DND-41 (cell line): ENCODE measurements at regions not wholly inside any gene's neighbourhood (a gene's known extent, or its start where the extent isn't known, plus 50 kb on each side); places are given as distances from the start of the nearest gene placed in this dataset.

Source experiments
- ATAC-seq: fragments of 200-7000 bp; cut with Tn5 transposase; 3 replicates; pipeline ENCODE4 v1.9.1; 2021; ENCODE audit warnings: low read depth; ENCODE audit not compliant: insufficient read depth
- DNase-seq: peaks from one replicate; pipeline ENCODE4 v3.0.0-alpha.2; 2020
- H2AFZ ChIP-seq: 2 replicates; pipeline ENCODE4 v1.6.0; 2012; ENCODE audit warnings: low read depth, low read length
- H3K27ac ChIP-seq: 2 replicates; pipeline ENCODE4 v1.5.1; 2012; ENCODE audit warnings: low read length, inconsistent platforms
- H3K27me3 ChIP-seq: fragments of 200-600 bp; sonication (generic); 2 replicates; pipeline ENCODE4 v1.6.0; 2012; ENCODE audit warnings: low read length, mild to moderate bottlenecking, inconsistent platforms; ENCODE audit not compliant: insufficient read depth, poor library complexity
- H3K36me3 ChIP-seq: 2 replicates; pipeline ENCODE4 v1.5.1; 2012; ENCODE audit warnings: low read length, inconsistent platforms; ENCODE audit not compliant: insufficient read depth
- H3K4me1 ChIP-seq: 2 replicates; pipeline ENCODE4 v1.5.1; 2012; ENCODE audit warnings: mild to moderate bottlenecking, low read length; ENCODE audit not compliant: insufficient read depth
- H3K4me2 ChIP-seq: 2 replicates; pipeline ENCODE4 v1.6.0; 2012; ENCODE audit warnings: mild to moderate bottlenecking, moderate library complexity, low read length, inconsistent platforms; ENCODE audit not compliant: insufficient read depth
- H3K4me3 ChIP-seq, 2 experiments: fragments of 200-600 bp in 1 of 2; shearing (Covaris generic) in 1 of 2; 2 replicates each; pipeline ENCODE4 v1.5.1; 2012 to 2016; ENCODE audit warnings: inconsistent platforms in 2 of 2, low read length in 2 of 2, mild to moderate bottlenecking in 2 of 2, low read depth in 1 of 2, moderate library complexity in 1 of 2
- H3K79me2 ChIP-seq: 2 replicates; pipeline ENCODE4 v1.6.0; 2012; ENCODE audit warnings: low read length, inconsistent platforms; ENCODE audit not compliant: insufficient read depth
- H3K9ac ChIP-seq: 2 replicates; pipeline ENCODE4 v1.6.0; 2012; ENCODE audit warnings: low read depth, mild to moderate bottlenecking, inconsistent platforms, low read length, moderate library complexity
- H3K9me3 ChIP-seq: 2 replicates; pipeline ENCODE4 v1.5.1; 2012; ENCODE audit warnings: low read length, moderate library complexity, mild to moderate bottlenecking, inconsistent platforms; ENCODE audit not compliant: insufficient read depth, severe bottlenecking
- H4K20me1 ChIP-seq: 2 replicates; pipeline ENCODE4 v1.6.0; 2012; ENCODE audit warnings: low read length; ENCODE audit not compliant: insufficient read depth
- EZH2 ChIP-seq: IDR thresholded peaks from 3 replicates; pipeline ENCODE4 v1.6.1; 2012; ENCODE audit warnings: borderline replicate concordance, low read depth, mild to moderate bottlenecking, moderate library complexity, low read length, inconsistent platforms; ENCODE audit not compliant: severe bottlenecking
- TF ChIP-seq, protein P1 (sequence below): IDR thresholded peaks from 2 replicates; pipeline ENCODE4 v1.5.1; 2012; ENCODE audit warnings: borderline replicate concordance, low read length, moderate library complexity, mild to moderate bottlenecking; ENCODE audit not compliant: poor library complexity, severe bottlenecking; ENCODE audit errors: extremely low read depth

DNA sequence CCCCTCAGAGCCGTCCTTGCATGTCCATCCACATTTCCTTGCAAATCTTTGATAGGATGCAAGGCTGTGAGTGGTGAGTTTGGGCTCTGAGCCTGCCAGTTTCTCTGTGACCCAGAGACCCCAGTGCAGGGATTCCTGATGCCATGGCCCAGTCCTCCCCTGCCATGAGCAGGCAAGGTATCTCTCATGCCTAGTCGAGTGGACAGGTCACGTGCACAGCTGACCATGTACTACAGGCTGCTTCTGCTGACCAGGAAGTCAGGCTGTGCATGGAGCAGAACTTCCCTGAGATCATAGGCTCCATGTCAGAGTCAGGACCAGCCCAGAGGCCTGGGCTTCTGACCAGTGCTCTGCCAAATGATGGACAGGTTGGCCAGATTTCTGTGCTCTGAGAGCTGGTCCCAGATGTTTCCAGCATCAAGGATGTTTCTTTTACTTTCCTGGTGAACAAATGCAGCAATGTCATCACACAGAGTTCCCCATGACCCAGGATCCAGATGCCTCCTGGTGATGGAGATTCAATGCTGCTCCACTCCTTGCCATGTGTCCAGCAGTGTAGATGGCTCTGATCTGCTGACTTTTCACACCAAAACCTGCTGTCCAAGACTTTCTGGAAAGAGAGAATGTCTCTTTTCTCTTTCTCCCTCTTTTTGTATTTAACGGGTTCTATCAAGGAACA, 321.6 kb upstream of the HS6ST1 start:
- no peak overlapping the region for H2AFZ ChIP-seq
- H3K79me2 ChIP-seq, result no peaks in the 10 kb centered on the region
- H3K4me2 ChIP-seq, result no peak overlapping the region
- no peak for DNase-seq
- no peaks in the 10 kb centered on the region for H3K9me3 ChIP-seq
- TF ChIP-seq, protein P1, sequence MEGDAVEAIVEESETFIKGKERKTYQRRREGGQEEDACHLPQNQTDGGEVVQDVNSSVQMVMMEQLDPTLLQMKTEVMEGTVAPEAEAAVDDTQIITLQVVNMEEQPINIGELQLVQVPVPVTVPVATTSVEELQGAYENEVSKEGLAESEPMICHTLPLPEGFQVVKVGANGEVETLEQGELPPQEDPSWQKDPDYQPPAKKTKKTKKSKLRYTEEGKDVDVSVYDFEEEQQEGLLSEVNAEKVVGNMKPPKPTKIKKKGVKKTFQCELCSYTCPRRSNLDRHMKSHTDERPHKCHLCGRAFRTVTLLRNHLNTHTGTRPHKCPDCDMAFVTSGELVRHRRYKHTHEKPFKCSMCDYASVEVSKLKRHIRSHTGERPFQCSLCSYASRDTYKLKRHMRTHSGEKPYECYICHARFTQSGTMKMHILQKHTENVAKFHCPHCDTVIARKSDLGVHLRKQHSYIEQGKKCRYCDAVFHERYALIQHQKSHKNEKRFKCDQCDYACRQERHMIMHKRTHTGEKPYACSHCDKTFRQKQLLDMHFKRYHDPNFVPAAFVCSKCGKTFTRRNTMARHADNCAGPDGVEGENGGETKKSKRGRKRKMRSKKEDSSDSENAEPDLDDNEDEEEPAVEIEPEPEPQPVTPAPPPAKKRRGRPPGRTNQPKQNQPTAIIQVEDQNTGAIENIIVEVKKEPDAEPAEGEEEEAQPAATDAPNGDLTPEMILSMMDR, result no peak
- no peak for TF ChIP-seq EZH2
- no peak overlapping the region; the same call in 1 of the 2 replicates for H3K27ac ChIP-seq
- H3K27me3 ChIP-seq, result no peaks in the 10 kb centered on the region
- no peak overlapping the region for H3K9ac ChIP-seq
- H3K4me1 ChIP-seq, result peaks cover 8% of the 10 kb centered on the region; the same call in 1 of the 2 replicates
- no peak for ATAC-seq
- no peak overlapping the region for H3K4me3 ChIP-seq
- no peaks in the 10 kb centered on the region for H3K36me3 ChIP-seq
- no peaks in the 10 kb centered on the region for H4K20me1 ChIP-seq

DNA sequence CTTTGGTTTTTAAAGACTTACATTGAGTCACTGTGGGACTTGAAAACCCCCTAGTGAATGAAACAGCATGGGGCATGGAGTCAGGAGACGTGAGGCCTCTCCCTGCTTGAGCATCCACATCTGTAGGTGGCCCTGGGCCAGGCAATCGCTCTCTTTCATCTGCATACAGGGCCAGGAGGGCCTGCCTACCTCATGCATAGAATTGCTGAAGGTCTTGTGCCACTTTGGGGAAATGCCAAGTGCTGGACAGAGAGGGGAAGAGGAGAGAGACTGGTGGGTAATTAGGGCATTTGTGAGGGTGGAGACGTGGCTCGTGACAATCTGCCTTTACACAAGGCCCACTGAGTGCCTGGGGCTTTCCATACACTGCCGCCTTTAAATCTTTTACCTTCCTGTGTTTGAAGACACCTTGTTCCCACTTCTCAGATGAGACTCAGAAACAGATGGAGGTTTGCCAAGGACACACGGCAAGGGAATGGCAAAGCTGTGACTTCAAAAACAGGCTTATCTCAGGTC, 322.2 kb upstream of the HS6ST1 start:
- H3K4me3 ChIP-seq, result no peak overlapping the region
- H3K27me3 ChIP-seq, result no peaks in the 10 kb centered on the region
- no peaks in the 10 kb centered on the region for H3K9me3 ChIP-seq
- H4K20me1 ChIP-seq, result no peaks in the 10 kb centered on the region
- H3K9ac ChIP-seq, result no peak overlapping the region
- no peaks in the 10 kb centered on the region for H3K79me2 ChIP-seq
- DNase-seq (peak; percentile 2), ATAC-seq (no peak)
- H3K27ac ChIP-seq, result no peak overlapping the region
- TF ChIP-seq EZH2, result no peak
- TF ChIP-seq, protein P1, result no peak
- peaks cover 8% of the 10 kb centered on the region; the same call in 1 of the 2 replicates for H3K4me1 ChIP-seq
- H3K4me2 ChIP-seq, result no peak overlapping the region
- no peaks in the 10 kb centered on the region for H3K36me3 ChIP-seq
- no peak overlapping the region for H2AFZ ChIP-seq

DNA sequence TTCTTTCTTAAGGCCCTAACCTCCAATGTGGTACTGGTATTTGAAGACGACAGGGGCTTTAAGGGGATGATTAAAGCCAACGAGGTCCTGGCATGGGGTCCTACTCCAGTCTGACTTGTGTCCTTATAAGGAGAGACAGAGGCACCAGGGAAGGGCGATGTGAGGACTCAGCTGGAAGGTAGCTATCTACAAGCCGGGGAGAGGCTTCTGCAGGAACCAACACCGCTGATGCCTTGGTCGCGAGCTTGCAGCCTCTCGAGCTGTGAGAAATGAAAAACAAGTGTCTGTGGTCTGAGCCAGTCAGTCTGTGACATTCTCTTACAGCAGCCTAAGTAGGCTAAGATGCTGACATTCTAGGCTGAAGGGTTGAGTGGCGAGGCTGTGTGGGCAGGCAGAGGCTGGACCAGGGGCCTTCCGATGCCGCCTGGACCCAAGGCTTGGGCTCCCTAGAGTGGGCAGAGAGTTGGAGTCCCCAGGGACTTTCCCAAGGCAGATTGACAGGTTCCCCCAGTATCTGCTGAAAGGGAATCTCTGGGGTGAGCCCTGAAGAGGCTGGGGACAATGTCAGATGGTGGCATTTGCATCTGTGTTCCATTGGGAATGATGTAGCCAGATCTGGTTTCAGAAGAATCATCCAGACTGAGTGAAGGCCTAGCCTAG, 322.9 kb upstream of the HS6ST1 start:
- TF ChIP-seq EZH2, result no peak
- TF ChIP-seq, protein P1, result no peak
- H3K79me2 ChIP-seq, result no peaks in the 10 kb centered on the region
- no peaks in the 10 kb centered on the region for H3K27me3 ChIP-seq
- peaks cover 8% of the 10 kb centered on the region; the same call in 1 of the 2 replicates for H3K4me1 ChIP-seq
- H3K9ac ChIP-seq, result no peak overlapping the region
- peak; percentile 23; the same call in 1 of the 3 replicates for ATAC-seq
- no peak overlapping the region for H2AFZ ChIP-seq
- H3K9me3 ChIP-seq, result no peaks in the 10 kb centered on the region
- H3K36me3 ChIP-seq, result no peaks in the 10 kb centered on the region
- peak; percentile 5 for DNase-seq
- no peak overlapping the region for H3K4me2 ChIP-seq
- no peaks in the 10 kb centered on the region for H4K20me1 ChIP-seq
- H3K27ac ChIP-seq, result no peak overlapping the region
- H3K4me3 ChIP-seq, result no peak overlapping the region
